ENCODE measurements at regions not wholly inside any gene's neighbourhood (a gene's known extent, or its start where the extent isn't known, plus 50 kb on each side); places are given as distances from the start of the nearest gene placed in this dataset.
"Not testable (repeated sequence)": the region's sequence is repeated elsewhere in the genome, so short reads cannot be mapped to it uniquely, and the experiment has no call there.

DNA sequence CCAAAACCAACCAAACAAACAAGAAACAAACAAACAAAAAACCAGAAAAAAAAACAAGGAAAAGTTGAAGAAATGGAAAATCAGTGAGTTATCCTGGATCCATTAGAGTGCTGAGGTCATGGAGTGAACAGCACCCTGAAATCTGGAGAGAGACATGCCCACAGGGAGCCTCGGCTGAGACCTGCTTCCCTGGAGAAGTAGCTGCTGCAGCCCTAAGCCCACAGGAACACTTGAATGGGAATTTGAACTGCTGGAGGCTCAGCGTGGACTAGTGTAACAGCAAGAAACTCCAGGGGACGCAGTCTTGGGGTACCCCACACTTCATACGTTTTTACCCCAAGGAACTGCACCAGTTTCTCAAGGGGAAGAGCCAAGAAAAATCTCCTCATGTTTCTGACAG lies 144.1 kb upstream of the UBE3A start:
- no peaks in the 10 kb centered on the region for H4K20me1 ChIP-seq (ENCODE audit: insufficient read depth, low read length)
- H3K36me3 ChIP-seq (replicated peaks; ENCODE audit: low read depth, low read length): no peaks in the 10 kb centered on the region
- no peaks in the 10 kb centered on the region for H3K4me1 ChIP-seq (ENCODE audit: low read length)
- no peak overlapping the region for H2AFZ ChIP-seq (ENCODE audit: low read depth, low read length)
- no peak overlapping the region for H3K27ac ChIP-seq (ENCODE audit: low read length)
- no peaks in the 10 kb centered on the region for H3K79me2 ChIP-seq (ENCODE audit: low read length)
- H3K4me2 ChIP-seq (ENCODE audit: low read length): no peak overlapping the region
- H3K4me3 ChIP-seq (ENCODE audit: low read length): no peak overlapping the region
- TF ChIP-seq, protein P1, sequence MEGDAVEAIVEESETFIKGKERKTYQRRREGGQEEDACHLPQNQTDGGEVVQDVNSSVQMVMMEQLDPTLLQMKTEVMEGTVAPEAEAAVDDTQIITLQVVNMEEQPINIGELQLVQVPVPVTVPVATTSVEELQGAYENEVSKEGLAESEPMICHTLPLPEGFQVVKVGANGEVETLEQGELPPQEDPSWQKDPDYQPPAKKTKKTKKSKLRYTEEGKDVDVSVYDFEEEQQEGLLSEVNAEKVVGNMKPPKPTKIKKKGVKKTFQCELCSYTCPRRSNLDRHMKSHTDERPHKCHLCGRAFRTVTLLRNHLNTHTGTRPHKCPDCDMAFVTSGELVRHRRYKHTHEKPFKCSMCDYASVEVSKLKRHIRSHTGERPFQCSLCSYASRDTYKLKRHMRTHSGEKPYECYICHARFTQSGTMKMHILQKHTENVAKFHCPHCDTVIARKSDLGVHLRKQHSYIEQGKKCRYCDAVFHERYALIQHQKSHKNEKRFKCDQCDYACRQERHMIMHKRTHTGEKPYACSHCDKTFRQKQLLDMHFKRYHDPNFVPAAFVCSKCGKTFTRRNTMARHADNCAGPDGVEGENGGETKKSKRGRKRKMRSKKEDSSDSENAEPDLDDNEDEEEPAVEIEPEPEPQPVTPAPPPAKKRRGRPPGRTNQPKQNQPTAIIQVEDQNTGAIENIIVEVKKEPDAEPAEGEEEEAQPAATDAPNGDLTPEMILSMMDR (IDR thresholded peaks at IDR 0.05; ENCODE audit: low read depth, low read length): no peak
- no peak for TF ChIP-seq EZH2phosphoT487 (IDR thresholded peaks at IDR 0.05; ENCODE audit: low read depth)
- no peak overlapping the region for H3K9ac ChIP-seq (ENCODE audit: low read length)
- H3K9me3 ChIP-seq (ENCODE audit: insufficient read depth, low read length): no peaks in the 10 kb centered on the region
- H3K27me3 ChIP-seq (ENCODE audit: low read depth, low read length): no peaks in the 10 kb centered on the region

- no peak overlapping the region for H2AFZ ChIP-seq (ENCODE audit: low read depth, low read length)
- H3K9me3 ChIP-seq (ENCODE audit: insufficient read depth, low read length): no peaks in the 10 kb centered on the region
- no peak overlapping the region for H3K4me2 ChIP-seq (ENCODE audit: low read length)
- no peaks in the 10 kb centered on the region for H4K20me1 ChIP-seq (ENCODE audit: insufficient read depth, low read length)
- no peak overlapping the region for H3K4me3 ChIP-seq (ENCODE audit: low read length)
- H3K9ac ChIP-seq (ENCODE audit: low read length): no peak overlapping the region
- TF ChIP-seq, protein P1 (IDR thresholded peaks at IDR 0.05; ENCODE audit: low read depth, low read length): no peak
- TF ChIP-seq EZH2phosphoT487 (IDR thresholded peaks at IDR 0.05; ENCODE audit: low read depth): no peak
- no peaks in the 10 kb centered on the region for H3K4me1 ChIP-seq (ENCODE audit: low read length)
- no peaks in the 10 kb centered on the region for H3K27me3 ChIP-seq (ENCODE audit: low read depth, low read length)
- no peaks in the 10 kb centered on the region for H3K36me3 ChIP-seq (replicated peaks; ENCODE audit: low read depth, low read length)
- H3K27ac ChIP-seq (ENCODE audit: low read length): no peak overlapping the region
- H3K79me2 ChIP-seq (ENCODE audit: low read length): no peaks in the 10 kb centered on the region
Measured at GRCh38 chr15:25579127-25579526, 140.3 kb upstream of the UBE3A start.

- Histone ChIP-seq H3K4me2 (ENCODE audit: low read length) (no peak overlapping the region), H3K9me3 (ENCODE audit: insufficient read depth, low read length) (no peaks in the 10 kb centered on the region), H2AFZ (ENCODE audit: low read depth, low read length) (no peak overlapping the region), H4K20me1 (ENCODE audit: insufficient read depth, low read length) (no peaks in the 10 kb centered on the region), H3K4me3 (ENCODE audit: low read length) (no peak overlapping the region), H3K79me2 (ENCODE audit: low read length) (no peaks in the 10 kb centered on the region), H3K4me1 (ENCODE audit: low read length) (no peaks in the 10 kb centered on the region), H3K36me3 (replicated peaks; ENCODE audit: low read depth, low read length) (no peaks in the 10 kb centered on the region), H3K9ac (ENCODE audit: low read length) (no peak overlapping the region), H3K27me3 (ENCODE audit: low read depth, low read length) (no peaks in the 10 kb centered on the region), H3K27ac (ENCODE audit: low read length) (no peak overlapping the region)
- TF ChIP-seq, protein P1 (IDR thresholded peaks at IDR 0.05; ENCODE audit: low read depth, low read length): no peak
- no peak for TF ChIP-seq EZH2phosphoT487 (IDR thresholded peaks at IDR 0.05; ENCODE audit: low read depth)
Measured at GRCh38 chr15:25572191-25572590, 133.4 kb upstream of the UBE3A start.

DNA sequence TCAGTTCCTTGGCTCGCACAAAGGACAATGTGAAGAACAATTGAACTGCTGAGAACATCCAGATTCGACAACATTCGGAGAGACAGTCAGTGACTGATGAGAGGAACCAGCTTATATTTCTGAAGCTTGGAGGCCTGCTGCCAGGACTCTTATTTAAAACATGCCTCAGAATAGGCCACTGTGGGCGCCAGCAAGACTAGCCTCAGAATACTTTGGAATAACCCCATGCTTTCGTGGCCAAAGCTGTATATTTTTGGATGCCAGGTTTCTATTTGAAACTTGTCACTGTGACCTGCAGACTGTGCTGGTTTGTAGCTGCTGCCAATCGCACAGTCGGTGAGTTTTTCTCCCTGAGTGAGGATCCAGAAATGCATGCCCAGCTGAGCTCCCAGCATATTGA lies 129.9 kb upstream of the UBE3A start:
- H3K36me3 ChIP-seq (replicated peaks; ENCODE audit: low read depth, low read length): no peaks in the 10 kb centered on the region
- H3K4me3 ChIP-seq (ENCODE audit: low read length): no peak overlapping the region
- H3K9ac ChIP-seq (ENCODE audit: low read length): no peak overlapping the region
- H3K27me3 ChIP-seq (ENCODE audit: low read depth, low read length): no peaks in the 10 kb centered on the region
- H4K20me1 ChIP-seq (ENCODE audit: insufficient read depth, low read length): no peaks in the 10 kb centered on the region
- H3K4me2 ChIP-seq (ENCODE audit: low read length): no peak overlapping the region
- H3K79me2 ChIP-seq (ENCODE audit: low read length): no peaks in the 10 kb centered on the region
- H2AFZ ChIP-seq (ENCODE audit: low read depth, low read length): no peak overlapping the region
- H3K4me1 ChIP-seq (ENCODE audit: low read length): no peaks in the 10 kb centered on the region
- H3K9me3 ChIP-seq (ENCODE audit: insufficient read depth, low read length): no peaks in the 10 kb centered on the region
- no peak overlapping the region for H3K27ac ChIP-seq (ENCODE audit: low read length)
- TF ChIP-seq, protein P1 (IDR thresholded peaks at IDR 0.05; ENCODE audit: low read depth, low read length): no peak
- TF ChIP-seq EZH2phosphoT487 (IDR thresholded peaks at IDR 0.05; ENCODE audit: low read depth): no peak

GRCh38 chr15:25566545-25566944 lies 127.7 kb upstream of the UBE3A start:
- H3K27me3 ChIP-seq (ENCODE audit: low read depth, low read length); H3K4me1 ChIP-seq (ENCODE audit: low read length); H2AFZ ChIP-seq (ENCODE audit: low read depth, low read length); H4K20me1 ChIP-seq (ENCODE audit: insufficient read depth, low read length); H3K9me3 ChIP-seq (ENCODE audit: insufficient read depth, low read length); H3K27ac ChIP-seq (ENCODE audit: low read length); H3K9ac ChIP-seq (ENCODE audit: low read length); H3K36me3 ChIP-seq (replicated peaks; ENCODE audit: low read depth, low read length); H3K79me2 ChIP-seq (ENCODE audit: low read length); H3K4me2 ChIP-seq (ENCODE audit: low read length); H3K4me3 ChIP-seq (ENCODE audit: low read length): not testable (repeated sequence)

All from OCI-LY3 (cell line).